ENCODE measurements at regions not wholly inside any gene's neighbourhood (a gene's known extent, or its start where the extent isn't known, plus 50 kb on each side); places are given as distances from the start of the nearest gene placed in this dataset.

- H3K9me3 ChIP-seq, result no peaks in the 10 kb centered on the region
- H3K36me3 ChIP-seq (replicated peaks in 1 of 2; ENCODE audit: insufficient read depth in 1 of 2, low read depth in 2 of 2), result no peaks in the 10 kb centered on the region
- no peak overlapping the region for H3K4me3 ChIP-seq
- H3K27me3 ChIP-seq, result no peaks in the 10 kb centered on the region
- no peaks in the 10 kb centered on the region for H3K4me1 ChIP-seq
- no peak for ATAC-seq
- intact Hi-C loops (cut with DNase I), result no loop called here
- no peak for TF ChIP-seq CTCF (IDR thresholded peaks at IDR 0.05)
- 61 to 64% methylated on average over 1 of the region's 1 CpG for WGBS, 2 donors
- DNase-seq, result no peak
- no peak overlapping the region for H3K27ac ChIP-seq
Measured at GRCh38 chr2:181290182-181290581, 167.0 kb upstream of the ITGA4 start.

GRCh38 chr2:181294979-181295378, 162.2 kb upstream of the ITGA4 start:
- 48 to 64% methylated on average over 1 of the region's 1 CpG for WGBS, 2 donors
- no peaks in the 10 kb centered on the region for H3K4me1 ChIP-seq

GRCh38 chr2:181300600-181301291, 156.4 kb upstream of the ITGA4 start:
- DNase-seq (no peak), ATAC-seq (no peak)
- 64 to 72% methylated on average over 5 of the region's 5 CpGs for WGBS, 2 donors
- intact Hi-C loops (cut with DNase I), result no loop called here
- Histone ChIP-seq H3K36me3 (replicated peaks in 1 of 2; ENCODE audit: insufficient read depth in 1 of 2, low read depth in 2 of 2) (no peaks in the 10 kb centered on the region), H3K27ac (no peak overlapping the region), H3K4me1 (no peaks in the 10 kb centered on the region), H3K9me3 (no peaks in the 10 kb centered on the region), H3K4me3 (no peak overlapping the region), H3K27me3 (no peaks in the 10 kb centered on the region)
- no peak for TF ChIP-seq POLR2A (IDR thresholded peaks at IDR 0.05)
- no peak for TF ChIP-seq CTCF (IDR thresholded peaks at IDR 0.05)

More at GRCh38 chr2:181294979-181295378, 162.2 kb upstream of the ITGA4 start:
- Histone ChIP-seq H3K36me3 (replicated peaks in 1 of 2; ENCODE audit: insufficient read depth in 1 of 2, low read depth in 2 of 2) (no peaks in the 10 kb centered on the region), H3K27ac (no peak overlapping the region), H3K9me3 (no peaks in the 10 kb centered on the region), H3K27me3 (no peaks in the 10 kb centered on the region), H3K4me3 (no peak overlapping the region)
- TF ChIP-seq POLR2A (IDR thresholded peaks at IDR 0.05) (no peak), CTCF (IDR thresholded peaks at IDR 0.05) (no peak)
- intact Hi-C loops (cut with DNase I), result no loop called here
- DNase-seq (no peak), ATAC-seq (no peak)

GRCh38 chr2:181304011-181304844, 153.0 kb upstream of the ITGA4 start:
- TF ChIP-seq CTCF (IDR thresholded peaks at IDR 0.05) (no peak), POLR2A (IDR thresholded peaks at IDR 0.05) (no peak)
- Histone ChIP-seq H3K4me3 (no peak overlapping the region), H3K4me1 (no peaks in the 10 kb centered on the region), H3K27me3 (no peaks in the 10 kb centered on the region), H3K36me3 (replicated peaks in 1 of 2; ENCODE audit: insufficient read depth in 1 of 2, low read depth in 2 of 2) (no peaks in the 10 kb centered on the region), H3K9me3 (no peaks in the 10 kb centered on the region), H3K27ac (no peak overlapping the region)
- intact Hi-C loops (cut with DNase I), result no loop called here
- ATAC-seq (no peak), DNase-seq (no peak)
- 61 to 71% methylated on average over 5 of the region's 5 CpGs for WGBS, 2 donors
